ENCODE measurements at regions not wholly inside any gene's neighbourhood (a gene's known extent, or its start where the extent isn't known, plus 50 kb on each side); places are given as distances from the start of the nearest gene placed in this dataset.

GRCh38 chr1:218604217-218604616, 259.1 kb downstream of the TGFB2 start:
- Histone ChIP-seq H3K9me3 (peaks cover 25% of the 10 kb centered on the region), H3K4me1 (peaks cover 7% of the 10 kb centered on the region; the same call in 1 of the 3 replicates), H3K4me3 (no peak overlapping the region), H3K4me2 (no peak overlapping the region), H3K27ac (0 out of 6 replicates have a peak overlapping the region, but pooled peaks of 1 of the 2 experiments have one; percentile 10)
- no peak for ATAC-seq
- TF ChIP-seq FOXS1 (CRISPR knock-in tag; IDR thresholded peaks at IDR 0.05) (no peak), CHD4 (IDR thresholded peaks at IDR 0.05; ENCODE audit: borderline replicate concordance) (no peak), PHF8 (IDR thresholded peaks at IDR 0.05; ENCODE audit: borderline replicate concordance, low read depth) (no peak), HOXA7 (CRISPR knock-in tag; IDR thresholded peaks at IDR 0.05) (no peak), USF2 (IDR thresholded peaks at IDR 0.05) (no peak), BHLHE40 (IDR thresholded peaks at IDR 0.05; ENCODE audit: low read depth, low read length) (no peak)
- TF ChIP-seq, protein P1, sequence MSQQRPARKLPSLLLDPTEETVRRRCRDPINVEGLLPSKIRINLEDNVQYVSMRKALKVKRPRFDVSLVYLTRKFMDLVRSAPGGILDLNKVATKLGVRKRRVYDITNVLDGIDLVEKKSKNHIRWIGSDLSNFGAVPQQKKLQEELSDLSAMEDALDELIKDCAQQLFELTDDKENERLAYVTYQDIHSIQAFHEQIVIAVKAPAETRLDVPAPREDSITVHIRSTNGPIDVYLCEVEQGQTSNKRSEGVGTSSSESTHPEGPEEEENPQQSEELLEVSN (IDR thresholded peaks at IDR 0.05; ENCODE audit: borderline replicate concordance, low read depth): no peak
- ChIA-PET CTCF (no interaction called here), POLR2A (no interaction called here)
- no peak for DNase-seq (ENCODE audit: low read depth in 1 of 2, low spot score in 1 of 2)
- no peak for FAIRE-seq
- WGBS (ENCODE audit: missing lambda C conversion rate): 97% methylated on average over 1 of the region's 1 CpG

DNA sequence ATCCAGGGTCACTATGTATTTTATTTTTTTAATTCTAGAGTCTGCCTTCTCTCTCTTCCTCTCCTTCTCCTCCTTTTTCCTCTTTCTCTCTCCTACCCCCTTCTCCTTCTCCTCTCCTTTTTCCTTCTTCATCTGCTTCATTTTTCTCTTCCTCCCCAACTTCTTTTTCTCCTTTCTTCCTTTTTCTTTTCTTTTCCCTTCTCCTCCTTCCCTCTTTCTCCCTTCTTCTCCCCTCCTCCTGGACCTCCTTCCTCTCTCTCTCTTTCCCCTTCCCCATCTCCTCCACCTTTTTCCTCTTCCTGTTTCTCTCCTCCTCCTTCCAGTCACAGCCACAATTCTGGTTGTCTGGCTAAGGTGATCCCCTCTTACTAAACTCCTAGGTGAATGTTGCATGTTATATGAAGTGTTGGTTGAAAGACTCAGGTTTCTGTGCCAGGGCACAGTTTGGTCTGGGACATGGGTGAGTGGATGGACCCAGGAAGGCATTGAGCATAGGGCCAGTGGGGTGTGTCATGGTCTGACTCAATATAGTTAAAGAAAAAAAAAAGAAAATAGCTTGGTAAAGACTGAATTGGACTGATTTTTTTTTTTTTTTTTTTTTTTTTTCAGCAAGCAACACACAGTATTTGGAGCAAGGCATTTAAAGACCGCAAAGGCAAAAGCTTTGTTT, 266.9 kb downstream of the TGFB2 start:
- POLR2A ChIA-PET: no interaction called here
- Histone ChIP-seq H3K27ac (peak overlapping the region in 1 of 2 experiments; percentile 37; a peak in 1 of 6 replicates), H3K4me1 (no peaks in the 10 kb centered on the region), H3K9me3 (peaks cover 34% of the 10 kb centered on the region), H3K4me2 (no peak overlapping the region), H3K4me3 (no peak overlapping the region)
- CTCF ChIA-PET: interaction anchor here (0.7 kb wide), 1 partner anchor 642 kb away, joined by 3 read pairs; no protein-coding TSS in a partner anchor
- TF ChIP-seq ZNF302 (CRISPR knock-in tag; IDR thresholded peaks at IDR 0.05) (no peak), BCL3 (IDR thresholded peaks at IDR 0.05) (no peak), RARB (CRISPR knock-in tag; IDR thresholded peaks at IDR 0.05) (no peak), RFX5 (IDR thresholded peaks at IDR 0.05) (no peak), PHF8 (IDR thresholded peaks at IDR 0.05; ENCODE audit: borderline replicate concordance, low read depth) (no peak), RAD21 (conservative IDR thresholded peaks at IDR 0.05 in 1 of 2, IDR thresholded peaks at IDR 0.05 in 1 of 2) (no peak)
- DNase-seq (ENCODE audit: low read depth in 1 of 2, low spot score in 1 of 2): no peak
- ATAC-seq: no peak
- no peak for FAIRE-seq
- 100% methylated on average over 1 of the region's 1 CpG for WGBS (ENCODE audit: missing lambda C conversion rate)

GRCh38 chr1:218613105-218613504, 268.0 kb downstream of the TGFB2 start:
- no peak for ATAC-seq
- 82% methylated on average over 2 of the region's 2 CpGs for WGBS (ENCODE audit: missing lambda C conversion rate)
- ChIA-PET POLR2A (no interaction called here), CTCF (no interaction called here)
- Histone ChIP-seq H3K4me2 (no peak overlapping the region), H3K4me3 (no peak overlapping the region), H3K9me3 (peaks cover 23% of the 10 kb centered on the region), H3K4me1 (no peaks in the 10 kb centered on the region), H3K27ac (no peak overlapping the region)
- no peak for DNase-seq (ENCODE audit: low read depth in 1 of 2, low spot score in 1 of 2)
- TF ChIP-seq EHF (CRISPR knock-in tag; IDR thresholded peaks at IDR 0.05): no peak
- no peak for TF ChIP-seq CBX2 (IDR thresholded peaks at IDR 0.05; ENCODE audit: borderline replicate concordance, low read depth)
- TF ChIP-seq POLR2A (IDR thresholded peaks at IDR 0.05; ENCODE audit: low read length): no peak
- TF ChIP-seq FOXS1 (CRISPR knock-in tag; IDR thresholded peaks at IDR 0.05): no peak
- TF ChIP-seq CHD2 (IDR thresholded peaks at IDR 0.05; ENCODE audit: low read length, partially characterized antibody): no peak
- TF ChIP-seq BHLHE40 (IDR thresholded peaks at IDR 0.05; ENCODE audit: low read depth, low read length): no peak
- no peak for TF ChIP-seq RARB (CRISPR knock-in tag; IDR thresholded peaks at IDR 0.05)
- no peak for TF ChIP-seq RAD21 (conservative IDR thresholded peaks at IDR 0.05 in 1 of 2, IDR thresholded peaks at IDR 0.05 in 1 of 2)
- FAIRE-seq: no peak

DNA sequence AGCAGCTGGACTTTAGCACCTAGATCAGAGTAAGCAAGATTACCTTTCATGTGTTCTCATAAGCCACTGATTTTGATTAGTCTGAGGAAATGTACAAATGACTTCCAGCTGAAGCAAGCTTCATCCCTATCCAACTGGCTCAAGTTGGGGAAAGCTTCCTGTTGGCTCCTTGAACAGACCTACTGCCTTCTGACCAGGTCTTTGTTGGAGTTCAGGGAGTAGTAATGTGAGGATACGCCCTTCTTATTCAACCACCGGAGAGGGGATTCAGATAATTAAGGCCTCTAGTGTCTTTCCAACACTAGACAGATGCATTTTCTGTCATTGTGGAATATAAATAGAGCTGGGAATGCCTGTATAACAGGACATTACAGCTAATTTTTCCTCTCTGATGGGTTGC, 268.9 kb downstream of the TGFB2 start:
- Histone ChIP-seq H3K27ac (no peak overlapping the region), H3K4me3 (no peak overlapping the region), H3K9me3 (peaks cover 14% of the 10 kb centered on the region; the same call in 2 of the 3 replicates), H3K4me1 (peaks cover 3% of the 10 kb centered on the region; the same call in 2 of the 3 replicates), H3K4me2 (no peak overlapping the region)
- FAIRE-seq (no peak), DNase-seq (ENCODE audit: low read depth in 1 of 2, low spot score in 1 of 2) (no peak), ATAC-seq (no peak)
- POLR2A ChIA-PET: no interaction called here
- 87% methylated on average over 2 of the region's 2 CpGs for WGBS (ENCODE audit: missing lambda C conversion rate)
- CTCF ChIA-PET: no interaction called here
- TF ChIP-seq MYC (IDR thresholded peaks at IDR 0.05; ENCODE audit: borderline replicate concordance, low read length) (no peak), NFE2L2 (conservative IDR thresholded peaks at IDR 0.05; ENCODE audit: low read length) (no peak), RARB (CRISPR knock-in tag; IDR thresholded peaks at IDR 0.05) (no peak), BCL3 (IDR thresholded peaks at IDR 0.05) (no peak)
- TF ChIP-seq, protein P2, sequence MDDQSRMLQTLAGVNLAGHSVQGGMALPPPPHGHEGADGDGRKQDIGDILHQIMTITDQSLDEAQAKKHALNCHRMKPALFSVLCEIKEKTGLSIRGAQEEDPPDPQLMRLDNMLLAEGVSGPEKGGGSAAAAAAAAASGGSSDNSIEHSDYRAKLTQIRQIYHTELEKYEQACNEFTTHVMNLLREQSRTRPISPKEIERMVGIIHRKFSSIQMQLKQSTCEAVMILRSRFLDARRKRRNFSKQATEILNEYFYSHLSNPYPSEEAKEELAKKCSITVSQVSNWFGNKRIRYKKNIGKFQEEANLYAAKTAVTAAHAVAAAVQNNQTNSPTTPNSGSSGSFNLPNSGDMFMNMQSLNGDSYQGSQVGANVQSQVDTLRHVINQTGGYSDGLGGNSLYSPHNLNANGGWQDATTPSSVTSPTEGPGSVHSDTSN (IDR thresholded peaks at IDR 0.05): no peak
- TF ChIP-seq, protein P1 (IDR thresholded peaks at IDR 0.05; ENCODE audit: borderline replicate concordance, low read depth): no peak
- TF ChIP-seq, protein P3, sequence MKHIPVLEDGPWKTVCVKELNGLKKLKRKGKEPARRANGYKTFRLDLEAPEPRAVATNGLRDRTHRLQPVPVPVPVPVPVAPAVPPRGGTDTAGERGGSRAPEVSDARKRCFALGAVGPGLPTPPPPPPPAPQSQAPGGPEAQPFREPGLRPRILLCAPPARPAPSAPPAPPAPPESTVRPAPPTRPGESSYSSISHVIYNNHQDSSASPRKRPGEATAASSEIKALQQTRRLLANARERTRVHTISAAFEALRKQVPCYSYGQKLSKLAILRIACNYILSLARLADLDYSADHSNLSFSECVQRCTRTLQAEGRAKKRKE (CRISPR knock-in tag; IDR thresholded peaks at IDR 0.05; ENCODE audit: low read depth): no peak
